GM19023 (cell line): ENCODE measurements at regions not wholly inside any gene's neighbourhood (a gene's known extent, or its start where the extent isn't known, plus 50 kb on each side); places are given as distances from the start of the nearest gene placed in this dataset.

Source experiments
- ATAC-seq: cut with Tn5 transposase; IDR thresholded peaks from one replicate; pipeline ENCODE4 v1.9.1; 2021; ENCODE audit warnings: mild to moderate bottlenecking, moderate library complexity; ENCODE audit not compliant: unreplicated experiment

- ATAC-seq = no peak
These were observed 533.6 kb downstream of the RNF144B start for GRCh38 chr6:18920701-18921100.

GRCh38 chr6:18931086-18931485, 543.9 kb downstream of the RNF144B start:
- ATAC-seq = no peak

- no peak for ATAC-seq
These were observed 571.0 kb downstream of the RNF144B start for GRCh38 chr6:18958146-18958545.

- ATAC-seq = no peak
These were observed 574.4 kb downstream of the RNF144B start for GRCh38 chr6:18961566-18961965.

GRCh38 chr6:18962361-18962905, 575.3 kb downstream of the RNF144B start:
- no peak for ATAC-seq

GRCh38 chr6:18963439-18963838, 576.3 kb downstream of the RNF144B start:
- no peak for ATAC-seq

- ATAC-seq = no peak
These were observed 586.1 kb downstream of the RNF144B start for GRCh38 chr6:18973251-18973650.

- no peak for ATAC-seq
These were observed 588.9 kb downstream of the RNF144B start for GRCh38 chr6:18976091-18976490.

- no peak for ATAC-seq
These were observed 589.8 kb downstream of the RNF144B start for GRCh38 chr6:18976966-18977365.

GRCh38 chr6:18978337-18979128, 591.4 kb downstream of the RNF144B start:
- no peak for ATAC-seq

GRCh38 chr6:18985061-18985460, 597.9 kb downstream of the RNF144B start:
- ATAC-seq = no peak

- ATAC-seq = no peak
These were observed 598.8 kb downstream of the RNF144B start for GRCh38 chr6:18985996-18986395.

GRCh38 chr6:18988636-18989035, 601.5 kb downstream of the RNF144B start:
- no peak for ATAC-seq

GRCh38 chr6:18990059-18990978, 603.2 kb downstream of the RNF144B start:
- ATAC-seq = no peak

- ATAC-seq = peak; percentile 99
These were observed 610.3 kb downstream of the RNF144B start for GRCh38 chr6:18997375-18997826.

GRCh38 chr6:19002976-19003560, 615.9 kb downstream of the RNF144B start:
- ATAC-seq = no peak

- no peak for ATAC-seq
These were observed 617.0 kb downstream of the RNF144B start for GRCh38 chr6:19004176-19004575.

- ATAC-seq = no peak
These were observed 622.6 kb downstream of the RNF144B start for GRCh38 chr6:19009769-19010168.

- ATAC-seq = no peak
These were observed 626.0 kb downstream of the RNF144B start for GRCh38 chr6:19013026-19013705.

GRCh38 chr6:19024737-19025136, 637.6 kb downstream of the RNF144B start:
- ATAC-seq = no peak

GRCh38 chr6:19028201-19028600, 641.1 kb downstream of the RNF144B start:
- ATAC-seq = no peak
